HepG2 (cell line): ENCODE measurements at regions not wholly inside any gene's neighbourhood (a gene's known extent, or its start where the extent isn't known, plus 50 kb on each side); places are given as distances from the start of the nearest gene placed in this dataset.

Experiments
- MYC ChIP-seq: sonication (generic); formaldehyde crosslinking; IDR thresholded peaks from 2 replicates; pipeline ENCODE4 v1.9.0; 2021; ENCODE audit warnings: missing genetic modification reagents, borderline replicate concordance
- RELA ChIP-seq: sonication (generic); formaldehyde crosslinking; IDR thresholded peaks from 2 replicates; pipeline ENCODE4 v1.4.0; 2020; ENCODE audit warnings: missing genetic modification reagents
- ZFP41 ChIP-seq: sonication (generic); formaldehyde crosslinking; IDR thresholded peaks from 2 replicates; pipeline ENCODE4 v1.4.0; 2020; ENCODE audit warnings: mild to moderate bottlenecking, missing genetic modification reagents, borderline replicate concordance
- ZFYVE20 ChIP-seq: sonication (generic); formaldehyde crosslinking; IDR thresholded peaks from 2 replicates; pipeline ENCODE4 v1.8.0; 2023; ENCODE audit warnings: low read depth, mild to moderate bottlenecking, moderate library complexity, missing genetic modification reagents, borderline replicate concordance
- ZSCAN22 ChIP-seq: sonication (generic); formaldehyde crosslinking; IDR thresholded peaks from 2 replicates; pipeline ENCODE4 v1.4.0; 2020; ENCODE audit warnings: mild to moderate bottlenecking, missing genetic modification reagents

DNA sequence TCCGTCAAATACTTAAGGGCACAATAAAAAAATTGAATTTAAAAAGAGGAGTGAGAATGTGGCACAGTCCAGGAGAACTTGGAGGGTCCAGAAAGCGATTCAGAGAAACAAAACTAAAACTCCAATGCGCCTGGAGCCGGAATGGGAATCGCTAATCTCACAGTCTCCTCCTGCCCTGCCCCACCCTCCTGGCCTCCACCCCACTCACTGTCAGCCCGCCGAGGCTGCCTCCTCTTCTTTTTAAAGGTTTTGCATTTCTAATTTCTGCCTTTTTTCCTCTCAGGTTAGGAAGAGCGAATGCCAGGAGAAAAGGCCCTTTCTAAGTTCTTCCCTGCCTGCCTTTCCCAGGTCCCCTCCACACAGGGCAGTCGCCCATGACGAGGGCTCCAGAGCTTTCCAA is 135.3 kb downstream of the ZBTB18 start:
- TF ChIP-seq ZFP41 (CRISPR knock-in tag) (no peak), ZSCAN22 (CRISPR knock-in tag) (no peak), RELA (CRISPR knock-in tag) (no peak), ZFYVE20 (CRISPR knock-in tag) (no peak), MYC (CRISPR knock-in tag) (no peak)
